ENCODE measurements at regions not wholly inside any gene's neighbourhood (a gene's known extent, or its start where the extent isn't known, plus 50 kb on each side); places are given as distances from the start of the nearest gene placed in this dataset.

- Histone ChIP-seq H3K27me3 (ENCODE audit: insufficient read depth, low read length) (no peaks in the 10 kb centered on the region), H3K9ac (ENCODE audit: extremely low read depth, insufficient read length, low read length) (no peak overlapping the region), H3K14ac (ENCODE audit: insufficient read depth, low read length) (no peak overlapping the region), H2BK20ac (ENCODE audit: low read depth, low read length, poor library complexity, severe bottlenecking) (no peak overlapping the region), H2AFZ (ENCODE audit: low read length) (no peak overlapping the region), H2BK12ac (ENCODE audit: insufficient read length, low read depth, low read length) (no peak overlapping the region), H3K4ac (ENCODE audit: low read depth, low read length) (no peak overlapping the region), H3T11ph (ENCODE audit: low read length) (no peak overlapping the region), H3K4me2 (ENCODE audit: insufficient read depth, insufficient read length, low read length) (no peak overlapping the region), H3K27ac (ENCODE audit: insufficient read length, low read depth, low read length) (no peak overlapping the region), H3K18ac (ENCODE audit: insufficient read length, low read depth, low read length) (no peak overlapping the region), H3K56ac (ENCODE audit: insufficient read length, low read depth, low read length) (no peak overlapping the region), H4K8ac (replicated peaks; ENCODE audit: insufficient read length, low read depth, low read length) (no peak overlapping the region), H2AK5ac (ENCODE audit: insufficient read length, low read length) (no peak overlapping the region), H3K23me2 (ENCODE audit: insufficient read length, low read depth, low read length, poor library complexity, severe bottlenecking) (no peaks in the 10 kb centered on the region), H4K91ac (ENCODE audit: insufficient read length, low read depth, low read length) (no peak overlapping the region), H3K23ac (ENCODE audit: insufficient read length, low read depth, low read length) (no peak overlapping the region), H4K20me1 (ENCODE audit: control insufficient read depth, insufficient read depth, insufficient read length) (no peaks in the 10 kb centered on the region), H2BK120ac (ENCODE audit: low read depth, low read length, poor library complexity, severe bottlenecking) (no peak overlapping the region), H3K79me2 (ENCODE audit: insufficient read depth, low read length) (no peaks in the 10 kb centered on the region), H3K79me1 (ENCODE audit: insufficient read depth, low read depth, low read length, poor library complexity, severe bottlenecking) (no peaks in the 10 kb centered on the region), H3K9me3 (ENCODE audit: control insufficient read depth, low read depth, low read length) (no peaks in the 10 kb centered on the region), H2BK5ac (ENCODE audit: insufficient read length, low read length) (no peak overlapping the region), H2BK15ac (ENCODE audit: low read depth, low read length) (no peak overlapping the region), H3K4me1 (ENCODE audit: insufficient read depth, low read length) (no peaks in the 10 kb centered on the region), H4K5ac (ENCODE audit: insufficient read length, low read depth, low read length) (no peak overlapping the region)
- DNase-seq = no peak
- Mint-ChIP-seq H3K4me3 (no peak overlapping the region), H3K36me3 (ENCODE audit: insufficient read depth in 1 of 3, low read depth in 3 of 3) (no peaks in the 10 kb centered on the region), H3K9me3 (no peaks in the 10 kb centered on the region), H3K4me1 (no peaks in the 10 kb centered on the region), H3K27ac (no peak overlapping the region), H3K27me3 (ENCODE audit: low read depth) (peaks cover 5% of the 10 kb centered on the region; the same call in 1 of the 2 replicates)
- no CpG with 5 or more reads among the region's 3 CpGs for WGBS (ENCODE audit: extremely low coverage, insufficient read length, low lambda C conversion rate)
- TF ChIP-seq CTCF (conservative IDR thresholded peaks at IDR 0.05) = no peak
These were observed 205.4 kb downstream of the MBL2 start for GRCh38 chr10:52567247-52567580.
